SK-N-SH treated with all-trans-retinoic acid at 6 μM for 48 hours (cell line): ENCODE measurements at regions not wholly inside any gene's neighbourhood (a gene's known extent, or its start where the extent isn't known, plus 50 kb on each side); places are given as distances from the start of the nearest gene placed in this dataset.

Experiments used
- RARB ChIP-seq: fragments of 250-450 bp; sonication (Bioruptor Pico); IDR thresholded peaks from 2 replicates; pipeline ENCODE4 v1.8.0; 2021; ENCODE audit warnings: mild to moderate bottlenecking, moderate library complexity
- ZNF565 ChIP-seq: fragments of 450-650 bp; formaldehyde crosslinking; conservative IDR thresholded peaks from 2 replicates; pipeline ENCODE4 v1.5.0; 2020; ENCODE audit warnings: low read depth, mild to moderate bottlenecking, moderate library complexity

GRCh38 chr5:158152136-158152535, 293.2 kb upstream of the CLINT1 start:
- TF ChIP-seq RARB (CRISPR knock-in tag) (no peak), ZNF565 (CRISPR knock-in tag) (no peak)
